C1 segment of cervical spinal cord (tissue), 14 donors: ENCODE measurements at regions not wholly inside any gene's neighbourhood (a gene's known extent, or its start where the extent isn't known, plus 50 kb on each side); places are given as distances from the start of the nearest gene placed in this dataset.

Source experiments
- DNase-seq, 14 donors: peaks; one replicate each; lab custom pipeline; 2025; lab: John Stamatoyannopoulos, UW

DNA sequence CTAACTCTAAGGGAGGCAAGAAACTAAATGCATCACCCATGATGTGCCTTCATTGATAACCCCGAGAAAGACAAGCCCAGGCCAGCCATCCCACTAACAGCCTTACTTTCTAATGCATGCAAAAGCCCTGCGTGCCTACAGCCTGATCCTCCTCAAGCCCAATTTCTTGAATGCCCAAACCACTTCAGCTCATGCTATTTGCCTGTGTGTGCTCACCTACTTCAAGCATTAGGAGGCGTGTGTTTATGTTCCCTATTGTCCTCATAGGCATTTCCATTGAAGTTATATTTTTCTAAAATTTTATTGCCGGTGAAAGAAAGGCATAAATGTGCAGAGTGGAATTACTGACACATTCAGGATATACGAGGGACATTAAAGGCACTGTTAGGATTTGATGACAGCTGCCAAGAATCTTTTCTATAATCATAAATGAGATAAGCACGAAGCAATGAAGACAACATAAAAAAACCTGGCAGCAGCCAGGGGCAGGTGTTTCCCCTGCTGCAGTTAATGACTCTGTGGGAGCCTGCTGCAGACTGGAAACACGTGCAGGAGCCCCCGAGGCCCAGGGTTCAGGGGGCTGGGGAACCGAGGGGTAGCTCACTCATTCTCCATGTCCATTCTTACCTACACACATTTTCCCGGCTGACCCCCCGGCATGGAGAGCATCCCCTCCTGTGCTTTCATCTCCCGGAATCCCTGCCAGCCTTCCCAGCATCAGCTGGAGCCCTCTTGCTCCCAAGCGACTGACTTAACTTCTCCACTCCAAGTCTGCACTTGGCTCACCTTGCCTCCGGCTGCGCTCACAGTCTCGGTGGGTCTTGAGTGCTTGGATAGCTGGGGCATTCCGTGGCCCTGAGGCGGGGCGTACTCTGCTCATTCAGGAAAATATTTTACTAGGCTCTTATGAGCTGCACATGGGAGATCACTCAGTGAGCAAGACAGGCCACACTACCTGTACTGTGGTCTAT, 292.3 kb upstream of the SIX2 start:
- no peak for DNase-seq

DNA sequence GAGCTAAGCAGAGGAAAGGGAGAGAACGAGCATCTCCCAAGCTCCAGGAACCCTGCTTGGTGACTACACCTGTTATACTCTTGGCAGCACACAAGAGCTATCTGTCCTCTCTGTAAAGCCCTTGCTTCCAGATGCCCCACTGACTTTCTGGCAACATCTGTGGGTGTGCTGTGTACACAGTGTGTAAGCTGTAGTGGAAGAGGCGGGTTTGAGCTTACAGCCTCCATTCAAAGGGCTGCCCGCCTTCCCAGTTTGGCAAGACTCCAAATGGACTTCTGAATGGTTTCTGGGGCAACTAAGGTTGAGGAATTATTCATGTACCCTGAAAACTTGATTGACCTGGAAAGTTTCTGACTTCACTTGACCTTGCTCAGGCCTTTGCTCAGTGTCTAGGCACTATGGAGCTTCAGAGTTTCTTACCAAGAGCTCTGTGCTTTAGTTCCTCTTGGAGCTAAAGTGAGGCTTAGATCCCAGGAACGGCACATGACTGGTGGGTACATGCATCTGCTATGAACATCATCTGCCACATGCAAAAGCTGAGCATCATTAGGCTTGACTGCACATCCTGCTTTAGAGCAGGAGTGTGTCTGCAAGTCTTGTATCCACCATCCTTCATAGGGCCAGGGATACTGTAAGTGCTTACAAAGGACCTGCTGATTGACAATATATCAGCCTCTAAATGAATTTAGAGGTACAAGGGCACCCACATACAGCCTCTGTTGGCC, 290.9 kb upstream of the SIX2 start:
- DNase-seq, result no peak

DNA sequence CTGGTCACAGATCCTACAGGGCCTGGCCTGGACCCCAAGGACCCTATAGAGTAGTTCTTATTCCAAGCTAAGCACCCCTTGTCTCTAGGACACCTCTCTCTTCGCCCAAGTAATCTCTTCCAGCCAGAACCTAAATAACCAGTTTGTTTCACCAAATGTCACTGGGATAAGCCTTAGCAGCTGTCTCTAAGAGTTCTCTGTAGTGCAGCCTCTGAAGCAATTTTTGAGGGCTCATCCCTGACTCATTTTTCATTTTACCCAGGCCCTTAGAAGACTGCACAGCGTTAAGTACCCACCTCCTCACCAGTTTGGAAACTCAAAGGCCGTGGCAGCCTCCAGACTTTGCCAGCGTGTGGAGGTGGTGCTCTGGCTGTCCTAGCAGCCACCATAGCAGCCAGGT, 290.1 kb upstream of the SIX2 start:
- DNase-seq, result no peak

DNA sequence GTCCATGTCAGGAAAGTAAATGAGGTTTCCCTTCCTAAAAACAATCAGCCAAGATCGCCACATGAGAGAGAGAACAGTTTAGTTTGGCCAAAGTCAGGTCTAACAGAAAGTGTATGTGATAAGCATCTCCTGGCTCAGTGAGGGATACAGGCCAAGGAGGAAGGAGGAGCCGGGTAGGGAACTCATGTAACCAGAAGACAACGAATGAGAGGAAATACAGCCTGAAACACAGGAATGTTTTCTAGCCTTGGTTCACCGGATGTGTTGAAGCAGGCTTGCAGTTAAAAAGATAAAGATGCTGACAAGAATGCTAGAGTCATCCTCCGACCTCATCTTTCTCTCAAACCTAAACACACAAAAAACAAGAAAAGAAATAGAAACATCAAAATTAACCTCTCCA, 283.9 kb upstream of the SIX2 start:
- DNase-seq, result no peak

DNA sequence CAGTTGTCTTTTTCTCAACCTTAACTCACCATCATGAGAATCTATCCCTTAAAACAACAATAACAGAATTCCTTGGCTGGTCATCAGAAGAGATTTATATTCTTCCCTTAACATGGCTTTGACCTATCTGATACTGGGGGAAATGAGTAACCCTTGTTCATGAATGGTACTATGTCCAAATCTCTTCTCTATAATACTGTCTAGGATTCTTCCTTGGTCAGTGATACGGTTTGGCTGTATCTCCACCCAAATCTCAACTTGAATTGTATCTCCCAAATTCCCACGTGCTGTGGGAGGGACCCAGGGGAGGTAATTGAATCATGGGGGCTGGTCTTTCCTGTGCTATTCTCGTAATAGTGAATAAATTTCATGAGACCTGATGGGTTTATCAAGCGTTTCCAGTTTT, 282.0 kb upstream of the SIX2 start:
- DNase-seq, result no peak

DNA sequence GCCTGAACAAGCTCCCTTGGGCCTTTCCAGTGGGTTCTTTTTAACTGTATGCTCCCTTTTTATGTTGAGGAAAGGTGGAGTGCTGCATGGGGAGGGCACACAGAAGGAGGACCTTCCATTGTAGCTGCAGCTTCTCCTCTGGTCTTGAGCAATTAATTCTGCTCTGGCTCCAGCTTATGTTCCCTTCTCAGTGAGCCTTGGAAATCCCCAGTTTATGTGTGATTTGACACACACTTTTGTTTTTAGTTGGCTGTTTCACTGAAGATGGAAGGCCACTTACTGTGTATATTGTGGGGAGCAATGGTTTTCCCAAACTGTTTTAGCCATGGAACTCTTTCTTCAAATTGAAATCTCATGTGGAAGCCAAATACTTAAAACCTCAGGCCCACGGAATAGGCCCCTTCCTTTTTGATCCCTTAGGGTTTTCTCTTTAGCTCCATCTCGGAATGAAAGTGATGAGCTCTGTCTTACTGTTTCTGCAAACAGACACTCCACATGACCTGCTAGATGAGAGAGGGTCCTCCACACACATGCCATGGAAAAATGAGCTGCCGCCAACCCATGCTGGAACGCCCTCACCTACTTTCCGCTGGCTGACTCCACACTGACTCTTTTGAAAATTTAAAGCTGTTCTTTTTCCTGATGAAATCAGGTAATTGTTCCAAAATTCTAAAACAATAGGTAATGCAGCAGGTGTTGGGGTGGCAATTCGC, 280.9 kb upstream of the SIX2 start:
- DNase-seq, result no peak

DNA sequence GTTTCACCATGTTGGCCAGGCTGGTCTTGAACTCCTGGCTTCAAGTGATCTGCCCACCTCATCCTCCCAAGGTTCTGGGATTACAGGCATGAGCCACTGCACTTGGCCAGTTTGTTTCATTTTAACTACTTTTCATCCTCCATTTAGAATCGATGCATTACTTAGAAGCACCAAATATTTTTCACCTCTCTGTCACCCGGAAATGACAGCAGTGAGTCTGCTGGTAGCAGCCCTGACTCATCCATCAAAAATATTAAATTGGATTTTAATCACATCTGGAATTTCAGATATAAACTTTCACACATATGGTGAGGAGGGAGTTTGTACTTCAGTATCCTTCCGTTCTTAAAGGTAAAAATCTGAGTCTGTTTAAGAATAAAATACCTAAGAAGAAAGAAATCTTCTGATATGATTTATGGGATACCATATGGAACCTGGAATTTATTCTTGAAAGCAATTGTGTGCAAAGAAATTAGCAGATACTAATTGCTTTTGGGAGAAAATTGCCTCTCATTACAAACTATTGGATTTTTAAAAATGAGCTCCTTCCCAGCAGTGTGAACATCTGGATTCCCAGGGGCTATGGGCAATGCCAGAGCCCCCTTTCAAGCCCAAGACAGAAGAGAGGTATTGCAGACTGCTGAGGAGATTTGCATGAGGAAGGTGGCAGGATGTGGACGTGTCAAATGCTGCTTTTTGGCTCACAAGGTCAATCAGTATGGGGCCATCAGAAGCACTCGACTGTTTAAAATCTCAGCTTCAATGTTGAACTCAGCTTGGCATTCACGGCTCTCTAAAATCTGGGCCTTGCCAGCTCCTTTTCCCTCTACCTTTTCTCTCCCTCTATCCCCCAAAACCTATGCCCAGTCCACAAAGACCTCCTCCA, 279.5 kb upstream of the SIX2 start:
- no peak for DNase-seq

DNA sequence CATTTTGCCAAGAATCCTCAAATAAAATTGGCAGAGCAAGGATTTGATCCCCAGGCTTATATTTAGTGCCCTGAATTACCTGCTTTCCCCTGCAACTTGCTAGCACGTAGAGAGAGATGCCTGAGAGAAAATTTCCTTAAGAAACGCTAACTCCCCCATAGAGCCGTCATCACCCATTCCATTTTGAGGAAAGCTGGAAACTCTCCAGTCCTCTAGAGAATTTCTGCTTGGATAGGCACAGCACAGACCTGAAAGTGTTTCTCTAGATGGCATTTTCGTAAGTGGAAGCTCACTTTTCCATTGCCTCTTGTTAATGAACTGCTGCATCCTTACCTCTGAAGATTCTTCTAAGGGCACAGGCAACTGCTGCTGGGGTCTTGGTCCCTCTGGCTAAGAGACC, 277.8 kb upstream of the SIX2 start:
- DNase-seq, result no peak

DNA sequence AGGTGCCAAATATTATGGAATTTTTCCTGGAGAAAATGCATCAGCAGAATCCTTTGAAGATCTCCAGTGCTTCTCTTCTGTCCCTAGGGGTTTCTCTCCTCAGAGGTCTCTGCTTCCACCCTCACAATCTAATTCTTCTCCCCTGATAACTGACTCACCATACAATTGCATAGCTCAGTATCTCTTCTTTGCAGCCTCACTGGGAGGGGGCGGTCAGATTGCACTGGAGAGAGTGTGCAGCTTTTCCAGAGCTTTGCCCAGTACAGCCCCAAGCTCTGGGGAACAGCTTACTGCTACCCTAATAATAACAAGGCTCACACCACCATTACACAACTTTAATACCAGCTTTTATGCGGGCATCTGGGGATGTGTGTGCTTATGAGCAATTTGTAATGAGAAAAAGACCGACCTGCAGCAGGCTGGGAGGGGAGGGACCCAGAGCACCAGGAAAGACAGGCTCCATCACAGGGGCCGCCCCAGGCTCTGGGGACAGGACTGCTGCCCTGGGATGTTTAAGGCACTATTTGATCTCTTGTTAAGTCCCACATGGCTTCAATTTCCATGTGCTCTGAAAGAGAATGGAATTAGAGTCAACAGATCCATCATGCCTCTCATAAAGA, 276.6 kb upstream of the SIX2 start:
- no peak for DNase-seq

DNA sequence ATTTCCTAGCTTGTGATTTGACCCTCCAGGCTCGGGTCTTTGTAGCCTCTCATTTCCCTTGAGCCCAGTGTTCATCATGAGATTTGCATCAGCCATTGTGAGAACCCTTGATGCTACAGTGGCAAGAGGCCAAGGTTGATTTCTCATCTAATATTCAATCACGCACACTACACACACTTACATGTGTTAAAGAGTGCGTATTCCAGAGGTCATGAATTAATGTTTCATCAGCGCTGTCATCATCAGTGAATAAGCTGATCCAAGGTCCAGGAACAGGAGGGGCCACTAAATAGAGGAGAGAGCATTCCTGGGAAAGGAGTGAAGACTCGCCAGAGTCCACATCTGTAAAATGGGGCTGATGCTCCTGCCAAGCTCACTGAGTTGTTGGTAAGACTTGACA, 276.1 kb upstream of the SIX2 start:
- no peak for DNase-seq

DNA sequence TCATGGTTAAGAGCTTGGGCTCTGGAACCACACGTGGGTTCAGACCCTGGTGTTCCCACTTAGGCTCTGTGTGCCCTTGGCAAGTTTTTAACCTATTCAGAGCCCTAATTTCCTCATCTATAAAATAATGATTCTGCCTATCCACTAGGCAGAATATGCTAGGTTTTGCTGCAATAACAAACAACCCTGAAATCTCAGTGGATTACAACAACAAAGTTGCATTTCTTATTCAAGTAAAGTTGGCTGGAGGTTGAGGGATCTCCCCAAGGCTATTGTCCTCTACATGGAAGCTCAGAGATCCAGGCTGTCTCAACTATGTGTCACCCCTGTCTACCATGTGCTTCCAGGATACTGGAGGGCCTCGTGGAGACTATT, 275.4 kb upstream of the SIX2 start:
- DNase-seq, result no peak

DNA sequence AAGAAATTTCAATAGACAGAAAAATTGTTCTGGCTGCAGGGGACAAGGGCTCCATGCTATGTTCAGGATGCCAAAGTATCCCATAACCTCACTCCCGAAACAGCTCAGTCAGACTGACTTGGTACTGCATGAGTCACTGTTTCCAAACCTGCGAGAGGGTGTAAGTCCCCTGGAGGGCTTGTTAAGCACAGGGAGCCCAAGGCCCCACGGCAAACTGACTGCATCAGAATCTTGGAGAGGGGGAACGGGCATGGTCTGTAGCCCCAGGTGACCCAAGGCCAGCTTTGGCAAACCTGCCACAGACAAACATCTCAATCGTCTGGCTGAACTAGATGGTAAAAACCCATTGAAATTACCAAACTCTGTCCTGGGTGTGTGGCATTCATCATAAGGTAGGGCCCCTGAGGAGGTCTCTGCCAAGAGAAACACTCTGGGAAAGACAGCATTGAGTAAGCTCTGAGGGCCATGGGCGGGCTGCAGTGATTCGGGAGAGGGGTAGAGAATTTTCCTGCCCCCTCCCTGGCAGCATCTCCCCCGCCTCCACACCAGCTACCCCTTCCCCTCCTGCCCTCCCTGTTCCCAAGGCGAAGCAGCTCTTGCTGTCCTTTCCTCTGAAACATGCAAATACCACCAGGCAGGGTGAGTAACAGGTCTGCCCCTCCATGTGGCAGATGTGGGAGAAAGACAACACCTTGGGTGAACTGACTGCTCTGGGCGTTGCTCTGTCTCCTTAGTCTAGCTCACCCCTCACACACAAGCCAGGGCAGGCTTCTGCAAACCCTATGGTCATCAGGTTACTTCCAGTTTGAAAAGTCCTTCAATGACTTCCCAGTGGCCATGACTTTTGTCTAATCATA, 274.7 kb upstream of the SIX2 start:
- no peak for DNase-seq

DNA sequence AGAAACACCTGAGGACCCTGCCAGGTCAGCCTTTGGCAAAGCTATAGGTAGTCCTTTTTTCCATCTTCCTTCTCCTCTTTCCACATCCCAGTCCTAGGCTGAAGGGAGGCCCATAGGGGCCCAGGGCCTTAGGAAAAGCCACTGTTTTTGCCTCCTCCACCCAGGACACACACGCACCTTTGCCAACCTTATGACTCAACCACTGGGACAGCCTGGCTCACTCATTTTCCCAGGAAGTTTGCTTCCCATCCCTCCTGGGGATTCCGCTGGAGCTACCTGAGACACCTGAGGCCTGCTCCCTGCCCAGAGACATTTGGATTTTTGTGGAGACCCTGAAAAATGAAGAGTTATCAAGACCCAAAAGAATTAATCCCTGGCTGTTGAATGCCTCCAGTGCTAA, 273.4 kb upstream of the SIX2 start:
- DNase-seq, result no peak

DNA sequence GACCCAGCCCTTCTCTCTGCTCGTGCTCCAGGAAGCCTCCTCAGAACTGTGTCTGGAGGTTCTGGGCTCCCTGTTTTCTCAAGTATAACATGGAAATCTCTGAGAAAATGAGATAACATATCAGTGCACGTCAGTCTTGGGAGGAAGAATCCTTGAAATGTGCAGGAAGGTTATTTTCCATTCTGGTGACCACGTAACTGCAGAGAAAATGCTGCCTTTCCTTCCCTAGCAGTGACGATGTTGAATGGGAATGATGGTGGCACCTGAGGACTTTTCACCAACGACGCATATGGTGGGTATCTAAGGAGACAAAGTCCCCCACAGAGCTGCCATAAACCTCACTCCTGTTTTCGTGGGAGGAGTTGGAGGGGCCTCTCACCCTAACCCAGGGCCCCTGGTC, 272.1 kb upstream of the SIX2 start:
- DNase-seq, result no peak

DNA sequence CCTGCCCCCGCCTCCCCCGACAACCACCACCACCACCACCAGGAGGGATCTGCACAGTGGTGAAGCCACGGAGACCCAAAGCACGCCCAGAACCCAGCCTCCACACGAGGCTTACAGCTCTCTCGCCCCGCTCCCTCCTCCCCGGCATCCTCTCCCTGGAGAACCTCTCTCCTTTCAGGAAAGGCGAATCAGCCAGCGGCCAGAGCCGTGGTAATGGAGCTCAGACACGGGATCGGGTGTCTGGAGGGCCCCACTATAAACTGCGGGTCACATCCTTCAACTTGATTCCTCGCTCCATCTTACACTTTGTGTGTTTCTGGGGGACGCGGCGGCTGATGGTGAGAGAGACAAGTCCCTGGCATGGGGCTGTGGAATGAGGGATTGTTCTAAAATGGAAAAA, 271.5 kb upstream of the SIX2 start:
- DNase-seq, result no peak

DNA sequence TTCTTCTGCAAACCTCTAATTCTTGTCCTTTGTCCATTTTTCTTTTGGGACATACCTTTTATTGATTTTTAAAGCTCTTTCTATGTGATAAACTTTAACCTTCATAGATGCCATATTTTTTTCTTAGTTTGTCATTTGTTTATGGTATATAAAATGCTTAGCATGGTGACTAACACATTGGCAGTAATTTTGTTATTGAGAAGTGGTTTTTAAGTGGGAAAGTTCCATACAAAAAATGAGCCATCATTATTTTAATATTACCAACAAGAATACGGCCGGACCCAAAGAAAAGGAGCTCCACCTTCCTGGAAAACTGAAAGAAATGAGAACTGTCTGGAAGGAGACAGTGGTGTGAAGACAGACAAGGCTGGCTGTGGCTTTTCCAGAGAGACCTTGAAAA, 270.1 kb upstream of the SIX2 start:
- DNase-seq, result no peak

DNA sequence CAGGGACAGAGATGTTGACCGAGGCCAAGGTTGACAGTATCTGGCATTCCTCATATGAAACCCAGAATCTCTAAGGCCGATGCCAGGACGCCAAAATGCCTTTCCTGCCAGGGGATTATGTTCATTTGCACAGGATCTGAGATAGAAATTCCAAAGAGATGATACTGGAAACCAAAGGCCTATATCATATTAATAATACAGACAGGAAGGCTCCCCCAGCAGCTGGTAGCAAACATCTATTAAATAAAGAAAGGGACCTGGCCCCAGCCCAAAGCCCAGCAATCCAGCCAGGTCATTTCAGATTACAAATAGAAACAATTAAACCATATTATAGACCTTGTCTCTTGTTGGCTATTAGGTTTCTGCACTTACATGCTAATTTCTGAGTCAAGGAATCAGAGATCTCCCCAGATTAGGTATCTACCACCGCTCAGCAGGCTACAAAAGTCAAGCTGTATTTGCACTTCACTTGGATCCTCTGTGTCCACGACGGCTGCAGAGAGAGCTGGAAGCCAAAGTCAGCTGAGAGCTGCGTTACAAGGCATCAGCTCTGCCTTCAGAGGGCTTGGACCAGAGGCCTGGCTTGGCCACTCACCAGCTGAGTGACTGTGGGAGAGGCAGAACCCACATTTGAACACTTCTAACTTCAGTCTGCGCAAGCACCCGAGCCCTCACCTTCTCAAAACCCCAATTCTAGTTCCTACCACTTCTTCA, 269.3 kb upstream of the SIX2 start:
- no peak for DNase-seq

DNA sequence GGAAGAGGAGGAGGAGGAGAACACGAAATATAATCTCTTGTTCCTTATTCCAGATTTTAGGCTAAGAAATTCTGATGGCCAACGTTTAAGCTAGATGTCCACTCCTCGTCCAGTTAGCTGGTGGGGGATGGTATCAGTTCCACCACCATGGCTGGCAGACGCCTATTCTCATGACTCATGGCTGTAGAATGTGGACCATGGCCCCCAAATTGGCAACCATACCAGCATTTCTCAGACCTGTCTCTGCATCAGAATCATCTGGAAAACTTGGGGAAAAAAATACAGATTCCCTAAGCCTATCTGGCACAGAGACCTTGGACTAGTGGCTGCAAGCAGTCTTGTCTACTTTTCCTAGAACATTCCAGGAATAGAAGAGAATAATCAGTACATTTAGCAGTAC, 267.7 kb upstream of the SIX2 start:
- no peak for DNase-seq

DNA sequence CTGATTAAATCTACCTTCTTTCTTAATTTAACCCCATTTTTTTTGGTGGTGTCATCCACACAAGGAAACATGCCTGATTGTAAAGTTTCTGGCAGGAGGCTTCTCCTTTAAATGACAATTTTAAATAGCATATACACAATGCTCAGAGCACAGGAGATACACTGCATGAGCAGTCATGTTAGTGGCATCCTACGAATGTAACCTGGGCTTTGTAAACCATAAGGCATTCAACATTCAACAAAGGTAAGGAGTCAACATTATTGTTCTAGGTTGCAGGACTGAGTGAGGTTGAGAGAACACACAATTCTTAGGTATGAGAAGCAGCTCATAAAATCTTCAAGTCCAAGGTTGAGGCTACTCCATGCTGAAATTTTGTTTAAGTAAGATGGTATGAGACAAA, 266.6 kb upstream of the SIX2 start:
- DNase-seq, result no peak
